HG02610 (cell line): ENCODE measurements at regions not wholly inside any gene's neighbourhood (a gene's known extent, or its start where the extent isn't known, plus 50 kb on each side); places are given as distances from the start of the nearest gene placed in this dataset.
A peak's percentile ranks its signal among the peaks of the same experiment; 100 is the strongest.

Experiments
- ATAC-seq: cut with Tn5 transposase; IDR thresholded peaks from one replicate; pipeline ENCODE4 v1.9.1; 2021; ENCODE audit warnings: mild to moderate bottlenecking, moderate library complexity; ENCODE audit not compliant: unreplicated experiment

GRCh38 chr5:103434057-103434456 is 128.5 kb downstream of the NUDT12 start:
- ATAC-seq: no peak

GRCh38 chr5:103433211-103433610 is 129.4 kb downstream of the NUDT12 start:
- no peak for ATAC-seq

GRCh38 chr5:103428923-103429322 is 133.7 kb downstream of the NUDT12 start:
- ATAC-seq: no peak

GRCh38 chr5:103428411-103428871 is 134.1 kb downstream of the NUDT12 start:
- ATAC-seq: no peak

GRCh38 chr5:103427326-103427725 is 135.3 kb downstream of the NUDT12 start:
- ATAC-seq: no peak

GRCh38 chr5:103425686-103426454 is 136.7 kb downstream of the NUDT12 start:
- ATAC-seq: no peak

GRCh38 chr5:103424453-103425205 is 138.0 kb downstream of the NUDT12 start:
- ATAC-seq: peak; percentile 44

GRCh38 chr5:103424026-103424425 is 138.6 kb downstream of the NUDT12 start:
- ATAC-seq: no peak

GRCh38 chr5:103422756-103423155 is 139.8 kb downstream of the NUDT12 start:
- no peak for ATAC-seq

- no peak for ATAC-seq
Measured at GRCh38 chr5:103414604-103415003, 148.0 kb downstream of the NUDT12 start.

- no peak for ATAC-seq
Measured at GRCh38 chr5:103411711-103412110, 150.9 kb downstream of the NUDT12 start.

- peak; percentile 98 for ATAC-seq
Measured at GRCh38 chr5:103410172-103410571, 151.6 kb downstream of the MACIR start.

GRCh38 chr5:103409013-103409670 is 150.6 kb downstream of the MACIR start:
- ATAC-seq: no peak

- no peak for ATAC-seq
Measured at GRCh38 chr5:103408408-103408807, 149.8 kb downstream of the MACIR start.

GRCh38 chr5:103407402-103407801 is 148.8 kb downstream of the MACIR start:
- ATAC-seq: no peak

- ATAC-seq: no peak
Measured at GRCh38 chr5:103404483-103404882, 145.9 kb downstream of the MACIR start.

GRCh38 chr5:103402851-103403250 is 144.3 kb downstream of the MACIR start:
- ATAC-seq: no peak

- ATAC-seq: no peak
Measured at GRCh38 chr5:103397739-103398581, 139.4 kb downstream of the MACIR start.

GRCh38 chr5:103394676-103395075 is 136.1 kb downstream of the MACIR start:
- ATAC-seq: no peak

GRCh38 chr5:103393101-103393754 is 134.7 kb downstream of the MACIR start:
- ATAC-seq: no peak
